GM19099 (cell line): ENCODE measurements at regions not wholly inside any gene's neighbourhood (a gene's known extent, or its start where the extent isn't known, plus 50 kb on each side); places are given as distances from the start of the nearest gene placed in this dataset.

ENCODE experiments used
- POLR2A ChIP-seq: IDR thresholded peaks from 3 replicates; pipeline ENCODE4 v1.6.1; 2011; ENCODE audit warnings: low read depth; ENCODE audit not compliant: insufficient read length; ENCODE audit errors: extremely low read depth

GRCh38 chr1:83505148-83505547 lies 493.8 kb downstream of the TTLL7 start:
- no peak for TF ChIP-seq POLR2A

- no peak for TF ChIP-seq POLR2A
Observed at GRCh38 chr1:83503153-83503552, 495.8 kb downstream of the TTLL7 start.

GRCh38 chr1:83500987-83501591 lies 497.8 kb downstream of the TTLL7 start:
- no peak for TF ChIP-seq POLR2A

- no peak for TF ChIP-seq POLR2A
Observed at GRCh38 chr1:83500531-83500930, 498.4 kb downstream of the TTLL7 start.

- TF ChIP-seq POLR2A: no peak
Observed at GRCh38 chr1:83499998-83500397, 498.9 kb downstream of the TTLL7 start.

GRCh38 chr1:83497563-83497962 lies 501.4 kb downstream of the TTLL7 start:
- TF ChIP-seq POLR2A: no peak

GRCh38 chr1:83495560-83495959 lies 503.4 kb downstream of the TTLL7 start:
- no peak for TF ChIP-seq POLR2A

GRCh38 chr1:83493633-83494032 lies 505.3 kb downstream of the TTLL7 start:
- no peak for TF ChIP-seq POLR2A

GRCh38 chr1:83491930-83492329 lies 507.0 kb downstream of the TTLL7 start:
- no peak for TF ChIP-seq POLR2A

- no peak for TF ChIP-seq POLR2A
Observed at GRCh38 chr1:83490988-83491387, 507.9 kb downstream of the TTLL7 start.

- TF ChIP-seq POLR2A: peak; percentile 1
Observed at GRCh38 chr1:83488105-83488504, 510.8 kb downstream of the TTLL7 start.

GRCh38 chr1:83418558-83418957 lies 580.4 kb downstream of the TTLL7 start:
- TF ChIP-seq POLR2A: no peak

GRCh38 chr1:83318366-83318765 lies 680.6 kb downstream of the TTLL7 start:
- no peak for TF ChIP-seq POLR2A

- no peak for TF ChIP-seq POLR2A
Observed at GRCh38 chr1:83131692-83131955, 867.3 kb downstream of the TTLL7 start.

- no peak for TF ChIP-seq POLR2A
Observed at GRCh38 chr1:83130886-83131691, 867.8 kb downstream of the TTLL7 start.

GRCh38 chr1:83129107-83129506 lies 869.8 kb downstream of the TTLL7 start:
- no peak for TF ChIP-seq POLR2A

- TF ChIP-seq POLR2A: no peak
Observed at GRCh38 chr1:83125456-83125855, 873.5 kb downstream of the TTLL7 start.

GRCh38 chr1:83123019-83123418 lies 875.9 kb downstream of the TTLL7 start:
- TF ChIP-seq POLR2A: no peak

GRCh38 chr1:83118472-83118871 lies 880.5 kb downstream of the TTLL7 start:
- TF ChIP-seq POLR2A: no peak
